GM12878 (cell line): ENCODE measurements at regions not wholly inside any gene's neighbourhood (a gene's known extent, or its start where the extent isn't known, plus 50 kb on each side); places are given as distances from the start of the nearest gene placed in this dataset.

Experiments
- ATAC-seq: fragments of 200-7000 bp; cut with Tn5 transposase; 3 replicates; pipeline ENCODE4 v1.9.1; 2020; ENCODE audit warnings: mild to moderate bottlenecking, moderate library complexity
- BruUV-seq: library from RNA; stranded (reverse); fragments of 400-500 nt; replicated peaks from 2 replicates; lab custom pipeline; 2021; lab: Mats Ljungman, UMichigan
- CTCF ChIA-PET: fragments of 300-600 bp; sonication (Branson Sonifier 250); formaldehyde crosslinking; extraction: SDS; loops from one replicate; lab custom pipeline; 2021; ENCODE audit warnings: inconsistent platforms; lab: Yijun Ruan, JAX
- POLR2A ChIA-PET: fragments of 350-600 bp; formaldehyde crosslinking; extraction: SDS; loops from one replicate; lab custom pipeline; 2021; ENCODE audit warnings: inconsistent platforms; lab: Charles Lee
- RAD21 ChIA-PET: fragments of 300-600 bp; sonication (Branson Sonifier 250); formaldehyde crosslinking; loops from one replicate; lab custom pipeline; 2023; ENCODE audit warnings: antibody characterized with exemption; ENCODE audit not compliant: unreplicated experiment; lab: Charles Lee
- SMC1A ChIA-PET: fragments of 300-600 bp; sonication (Branson Sonifier 250); formaldehyde crosslinking; loops from one replicate; lab custom pipeline; 2023; ENCODE audit not compliant: unreplicated experiment, uncharacterized antibody; lab: Charles Lee
- DNase-seq: peaks from one replicate; pipeline ENCODE4 v3.0.0-alpha.2; 2011; ENCODE audit warnings: low read depth, low spot score
- FAIRE-seq: peaks from 3 replicates; lab custom pipeline; 2011; peaks lifted over from hg19 to GRCh38; lab: Jason Lieb, UNC
- H2AFZ ChIP-seq: 2 replicates; pipeline ENCODE4 v1.6.0; 2011; ENCODE audit warnings: low read depth, low read length, control low read depth; ENCODE audit not compliant: control insufficient read depth
- H3K27ac ChIP-seq: 2 replicates; pipeline ENCODE4 v1.5.1; 2011; ENCODE audit warnings: control low read depth; ENCODE audit not compliant: control insufficient read depth, insufficient read depth
- H3K27me3 ChIP-seq, 2 experiments: replicated peaks in 1 of 2; 2 replicates each; pipeline versions ENCODE4 v1.6.0 to v1.6.1; 2011; ENCODE audit warnings: low read length in 1 of 2; ENCODE audit not compliant: control insufficient read depth in 2 of 2, insufficient read depth in 2 of 2
- H3K36me3 ChIP-seq, 2 experiments: 2 replicates each; pipeline ENCODE4 v1.5.1; 2011; ENCODE audit warnings: low read length in 1 of 2; ENCODE audit not compliant: control insufficient read depth in 2 of 2, insufficient read depth in 2 of 2
- H3K4me1 ChIP-seq: 2 replicates; pipeline ENCODE4 v1.6.1; 2011; ENCODE audit warnings: mild to moderate bottlenecking, low read length, moderate library complexity, mixed read lengths; ENCODE audit not compliant: control insufficient read depth, insufficient read depth
- H3K4me2 ChIP-seq: 2 replicates; pipeline ENCODE4 v1.6.0; 2011; ENCODE audit warnings: control low read depth; ENCODE audit not compliant: control insufficient read depth, insufficient read depth
- H3K4me3 ChIP-seq: fragments of 200-600 bp; sonication (generic); 2 replicates; pipeline ENCODE4 v1.5.1; 2016
- H3K79me2 ChIP-seq: 2 replicates; pipeline ENCODE4 v1.6.0; 2011; ENCODE audit warnings: low read length; ENCODE audit not compliant: control insufficient read depth, insufficient read depth
- H3K9ac ChIP-seq: 2 replicates; pipeline ENCODE4 v1.8.0; 2011; ENCODE audit warnings: low read length, control low read depth, mixed read lengths; ENCODE audit not compliant: control insufficient read depth, insufficient read depth
- H3K9me3 ChIP-seq: replicated peaks from 3 replicates; pipeline ENCODE4 v1.5.1; 2011; ENCODE audit warnings: mild to moderate bottlenecking, low read length; ENCODE audit not compliant: control insufficient read depth, insufficient read depth
- H4K20me1 ChIP-seq: 2 replicates; pipeline ENCODE4 v1.6.0; 2011; ENCODE audit not compliant: control insufficient read depth, insufficient read depth
- CREB1 ChIP-seq: IDR thresholded peaks from 2 replicates; pipeline ENCODE4 v1.6.1; 2012; ENCODE audit warnings: low read depth, mild to moderate bottlenecking, inconsistent platforms
- IKZF1 ChIP-seq: fragments of 450-650 bp; conservative IDR thresholded peaks from 2 replicates; pipeline ENCODE4 v1.6.1; 2017; ENCODE audit warnings: antibody characterized with exemption, mild to moderate bottlenecking
- KDM1A ChIP-seq: fragments of 200-600 bp; sonication (generic); IDR thresholded peaks from 2 replicates; pipeline ENCODE4 v1.6.1; 2016; ENCODE audit warnings: borderline replicate concordance
- LARP7 ChIP-seq: fragments of 450-650 bp; IDR thresholded peaks from 2 replicates; pipeline ENCODE4 v1.6.1; 2017; ENCODE audit warnings: mild to moderate bottlenecking
- MTA3 ChIP-seq: IDR thresholded peaks from 2 replicates; pipeline ENCODE4 v1.6.1; 2012; ENCODE audit warnings: low read length, inconsistent platforms, borderline replicate concordance
- MYB ChIP-seq: fragments of 150-350 bp; IDR thresholded peaks from 2 replicates; pipeline ENCODE4 v1.6.1; 2014; ENCODE audit warnings: mild to moderate bottlenecking, low read depth, low read length, borderline replicate concordance
- RBBP5 ChIP-seq: fragments of 200-600 bp; sonication (generic); conservative IDR thresholded peaks from 2 replicates; pipeline ENCODE4 v1.6.1; 2016
- REST ChIP-seq: IDR thresholded peaks from 2 replicates; pipeline ENCODE4 v1.6.1; 2012; ENCODE audit warnings: mild to moderate bottlenecking, low read depth, low read length
- SIN3A ChIP-seq: IDR thresholded peaks from 2 replicates; pipeline ENCODE4 v1.6.1; 2012; ENCODE audit warnings: low read depth, low read length, improper control_type of control experiment
- SMAD5 ChIP-seq: IDR thresholded peaks from 2 replicates; pipeline ENCODE4 v1.6.1; 2016; ENCODE audit warnings: antibody characterized with exemption, low read depth
- SP1 ChIP-seq: IDR thresholded peaks from one replicate; pipeline ENCODE4 v1.6.1; 2011; ENCODE audit warnings: low read depth, low read length
- STAT1 ChIP-seq: fragments of 450-650 bp; conservative IDR thresholded peaks from 2 replicates; pipeline ENCODE4 v1.6.1; 2014; ENCODE audit warnings: antibody characterized with exemption, mild to moderate bottlenecking
- ZBTB4 ChIP-seq: fragments of 450-650 bp; formaldehyde crosslinking; IDR thresholded peaks from 2 replicates; pipeline ENCODE4 v1.4.0; 2022; ENCODE audit warnings: mild to moderate bottlenecking, moderate library complexity
- ZNF687 ChIP-seq: fragments of 450-650 bp; IDR thresholded peaks from 2 replicates; pipeline ENCODE4 v1.6.1; 2017; ENCODE audit warnings: mild to moderate bottlenecking, moderate library complexity
- WGBS: methylation state at CpG from one replicate; pipeline ENCODE4 v1.1.6; 2016; ENCODE audit warnings: low lambda C conversion rate; ENCODE audit not compliant: insufficient replicate concordance, insufficient coverage; ENCODE audit errors: missing lambda C conversion rate; 5-methylcytosine and 5-hydroxymethylcytosine counted together
- in situ Hi-C: fragments of 300-500 bp; cut with MboI; formaldehyde crosslinking; loops from 9 replicates; pipeline ENCODE4 v1.14.3; 2018; ENCODE audit warnings: mixed read lengths
- intact Hi-C: fragments of 100-400 bp; cut with micrococcal nuclease; formaldehyde crosslinking; loops from one replicate; pipeline ENCODE4 v1.14.2; 2022; ENCODE audit not compliant: unreplicated experiment

GRCh38 chr11:42524534-42525227 is 787.1 kb upstream of the API5 start:
- ChIA-PET SMC1A (interaction anchor here (0.8 to 1.8 kb wide), 10 partner anchors 10 to 1068 kb away, joined by 3 to 15 read pairs (median 4); no protein-coding TSS in a partner anchor), RAD21 (interaction anchor here (0.6 to 1.6 kb wide), 10 partner anchors 11 to 1287 kb away, joined by 3 to 12 read pairs (median 4); no protein-coding TSS in a partner anchor), CTCF (interaction anchor here (0.6 to 2.5 kb wide), 23 partner anchors 9 to 1324 kb away, joined by 3 to 36 read pairs (median 4); partner anchors contain the start of gene LRRC4C), POLR2A (no interaction called here)
- H3K9ac ChIP-seq = no peak overlapping the region
- no peak overlapping the region for H3K4me2 ChIP-seq
- H3K36me3 ChIP-seq = no peaks in the 10 kb centered on the region
- no peaks in the 10 kb centered on the region for H3K27me3 ChIP-seq
- intact Hi-C loops = loop anchor here (1.0 to 5.0 kb wide), 3 partner anchors 758 to 1063 kb away; no protein-coding TSS in a partner anchor
- H3K9me3 ChIP-seq = no peaks in the 10 kb centered on the region
- ATAC-seq (peak; percentile 96), DNase-seq (peak; percentile 5), FAIRE-seq (no peak)
- H2AFZ ChIP-seq = no peak overlapping the region
- no peaks in the 10 kb centered on the region for H3K79me2 ChIP-seq
- no TSS peak for BruUV-seq
- H3K27ac ChIP-seq = no peak overlapping the region
- no peak overlapping the region for H3K4me3 ChIP-seq
- no peaks in the 10 kb centered on the region for H4K20me1 ChIP-seq
- in situ Hi-C loops = loop anchor here (5.0 to 10.0 kb wide), 2 partner anchors 1030 to 1062 kb away; no protein-coding TSS in a partner anchor
- 1% methylated on average over 7 of the region's 7 CpGs for WGBS
- no peaks in the 10 kb centered on the region for H3K4me1 ChIP-seq
- TF ChIP-seq MYB (no peak), SMAD5 (no peak), LARP7 (no peak), REST (no peak), STAT1 (no peak), SP1 (no peak), CREB1 (no peak), ZNF687 (no peak), MTA3 (no peak), IKZF1 (no peak), RBBP5 (no peak), KDM1A (no peak), SIN3A (no peak), ZBTB4 (CRISPR knock-in tag) (no peak)
